ENCODE measurements at regions not wholly inside any gene's neighbourhood (a gene's known extent, or its start where the extent isn't known, plus 50 kb on each side); places are given as distances from the start of the nearest gene placed in this dataset.

- POLR2A ChIA-PET, result no interaction called here
- CTCF ChIA-PET, result interaction anchor here (1.4 kb wide), 1 partner anchor 11 kb away, joined by 3 read pairs; no protein-coding TSS in a partner anchor
- no peak for DNase-seq (ENCODE audit: extremely low spot score)
- TF ChIP-seq, protein P1, sequence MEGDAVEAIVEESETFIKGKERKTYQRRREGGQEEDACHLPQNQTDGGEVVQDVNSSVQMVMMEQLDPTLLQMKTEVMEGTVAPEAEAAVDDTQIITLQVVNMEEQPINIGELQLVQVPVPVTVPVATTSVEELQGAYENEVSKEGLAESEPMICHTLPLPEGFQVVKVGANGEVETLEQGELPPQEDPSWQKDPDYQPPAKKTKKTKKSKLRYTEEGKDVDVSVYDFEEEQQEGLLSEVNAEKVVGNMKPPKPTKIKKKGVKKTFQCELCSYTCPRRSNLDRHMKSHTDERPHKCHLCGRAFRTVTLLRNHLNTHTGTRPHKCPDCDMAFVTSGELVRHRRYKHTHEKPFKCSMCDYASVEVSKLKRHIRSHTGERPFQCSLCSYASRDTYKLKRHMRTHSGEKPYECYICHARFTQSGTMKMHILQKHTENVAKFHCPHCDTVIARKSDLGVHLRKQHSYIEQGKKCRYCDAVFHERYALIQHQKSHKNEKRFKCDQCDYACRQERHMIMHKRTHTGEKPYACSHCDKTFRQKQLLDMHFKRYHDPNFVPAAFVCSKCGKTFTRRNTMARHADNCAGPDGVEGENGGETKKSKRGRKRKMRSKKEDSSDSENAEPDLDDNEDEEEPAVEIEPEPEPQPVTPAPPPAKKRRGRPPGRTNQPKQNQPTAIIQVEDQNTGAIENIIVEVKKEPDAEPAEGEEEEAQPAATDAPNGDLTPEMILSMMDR (IDR thresholded peaks at IDR 0.05; ENCODE audit: control extremely low read depth, extremely low read depth, low read depth, missing control alignments), result no peak
Measured at GRCh38 chr7:8923164-8923806, 489.9 kb downstream of the NXPH1 start.

GRCh38 chr7:8931906-8932646, 498.7 kb downstream of the NXPH1 start:
- POLR2A ChIA-PET, result no interaction called here
- no peak for DNase-seq (ENCODE audit: extremely low spot score)
- CTCF ChIA-PET, result no interaction called here

GRCh38 chr7:8932751-8933150, 499.3 kb downstream of the NXPH1 start:
- TF ChIP-seq, protein P1 (IDR thresholded peaks at IDR 0.05; ENCODE audit: control extremely low read depth, extremely low read depth, low read depth, missing control alignments), result no peak
- ChIA-PET POLR2A (no interaction called here), CTCF (no interaction called here)
- no peak for DNase-seq (ENCODE audit: extremely low spot score)

More at GRCh38 chr7:8931906-8932646, 498.7 kb downstream of the NXPH1 start:
- TF ChIP-seq, protein P1 (IDR thresholded peaks at IDR 0.05; ENCODE audit: control extremely low read depth, extremely low read depth, low read depth, missing control alignments), result no peak

DNA sequence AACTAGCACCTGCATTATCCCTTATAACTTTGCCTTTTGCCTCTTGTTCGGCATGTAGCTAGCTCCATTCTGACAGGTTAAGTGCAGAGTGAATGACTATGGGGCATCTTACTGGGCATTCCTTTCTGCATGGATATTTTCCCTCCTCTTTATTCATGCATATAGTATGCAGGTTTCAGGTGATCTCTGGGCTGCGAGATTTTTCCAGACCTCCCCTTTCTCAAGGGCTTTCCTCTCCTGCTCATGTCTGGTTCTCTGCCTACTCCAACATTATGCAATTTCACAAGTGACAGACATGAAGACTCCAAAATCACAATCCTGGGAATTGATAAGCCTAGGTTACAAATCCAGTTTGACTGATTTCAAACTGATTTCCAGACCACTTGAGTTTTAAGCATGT, 503.8 kb downstream of the NXPH1 start:
- POLR2A ChIA-PET, result no interaction called here
- no peak for DNase-seq (ENCODE audit: extremely low spot score)
- TF ChIP-seq, protein P1 (IDR thresholded peaks at IDR 0.05; ENCODE audit: control extremely low read depth, extremely low read depth, low read depth, missing control alignments), result no peak
- CTCF ChIA-PET, result no interaction called here

DNA sequence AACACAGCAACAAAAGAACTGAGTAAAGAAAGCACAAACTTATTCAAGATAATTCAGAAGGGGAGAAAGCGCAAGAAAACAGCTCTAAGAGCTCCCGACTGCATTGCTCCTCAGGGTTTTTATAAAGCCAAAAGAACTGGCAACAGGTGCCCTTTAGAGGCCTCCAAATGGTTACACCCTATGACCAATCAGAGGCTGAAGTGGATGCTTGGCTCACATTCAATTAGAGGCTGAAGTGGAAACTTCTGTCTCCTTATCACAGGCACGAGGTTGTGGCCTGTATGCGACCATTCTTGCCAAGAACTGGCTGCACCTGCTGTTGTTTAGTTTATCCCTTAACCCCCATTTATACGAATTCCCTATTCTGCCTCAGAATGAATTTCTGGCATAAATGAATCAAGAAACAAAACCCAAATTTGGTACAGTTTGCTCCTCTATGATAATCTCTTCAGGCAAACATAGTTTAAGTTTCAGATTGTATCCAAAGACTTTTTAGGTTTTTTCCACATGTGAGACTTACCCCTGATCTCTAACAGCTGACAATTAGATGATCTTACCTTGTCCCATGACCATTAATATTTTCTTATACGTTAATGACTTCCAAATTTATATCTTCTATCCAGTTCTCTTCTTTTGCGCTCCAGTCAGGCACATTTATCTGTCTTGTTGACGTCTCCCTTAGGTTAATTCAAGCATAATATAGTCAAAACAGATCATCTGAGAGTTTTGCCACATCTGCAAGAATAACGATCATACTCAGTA, 504.8 kb downstream of the NXPH1 start:
- ChIA-PET CTCF (no interaction called here), POLR2A (no interaction called here)
- no peak for DNase-seq (ENCODE audit: extremely low spot score)
- TF ChIP-seq, protein P1 (IDR thresholded peaks at IDR 0.05; ENCODE audit: control extremely low read depth, extremely low read depth, low read depth, missing control alignments), result no peak

GRCh38 chr7:8939446-8939845, 506.0 kb downstream of the NXPH1 start:
- no peak for DNase-seq (ENCODE audit: extremely low spot score)
- ChIA-PET CTCF (no interaction called here), POLR2A (no interaction called here)
- TF ChIP-seq, protein P1 (IDR thresholded peaks at IDR 0.05; ENCODE audit: control extremely low read depth, extremely low read depth, low read depth, missing control alignments), result no peak
